Left ventricle myocardium inferior (tissue), 1 donor: ENCODE measurements at regions not wholly inside any gene's neighbourhood (a gene's known extent, or its start where the extent isn't known, plus 50 kb on each side); places are given as distances from the start of the nearest gene placed in this dataset.

Source experiments
- DNase-seq: peaks from one replicate; pipeline ENCODE4 v3.0.0-alpha.2; 2020
- H3K27ac ChIP-seq: fragments of 200-600 bp; replicated peaks from 2 replicates; pipeline ENCODE4 v1.8.0; 2021
- H3K27me3 ChIP-seq: fragments of 200-600 bp; 2 replicates; pipeline ENCODE4 v1.8.0; 2021; ENCODE audit warnings: low read depth
- H3K36me3 ChIP-seq: fragments of 200-600 bp; 2 replicates; pipeline ENCODE4 v1.8.0; 2021
- H3K4me1 ChIP-seq: fragments of 200-600 bp; 2 replicates; pipeline ENCODE4 v1.8.0; 2021
- H3K4me3 ChIP-seq: fragments of 200-600 bp; 2 replicates; pipeline ENCODE4 v1.8.0; 2021; ENCODE audit warnings: mild to moderate bottlenecking, moderate library complexity
- H3K9me3 ChIP-seq: fragments of 200-600 bp; replicated peaks from 2 replicates; pipeline ENCODE4 v1.8.0; 2021
- CTCF ChIP-seq: fragments of 200-600 bp; IDR thresholded peaks from 2 replicates; pipeline ENCODE4 v1.8.0; 2021; ENCODE audit warnings: antibody characterized with exemption, mild to moderate bottlenecking, borderline replicate concordance
- intact Hi-C: fragments of 100-400 bp; cut with micrococcal nuclease; formaldehyde crosslinking; loops from one replicate; pipeline ENCODE4 v1.11.0; 2022
- donor health status: DM: no; HTN: yes; CAD: no; lungs with severe emphysema.

- DNase-seq: no peak
- Histone ChIP-seq H3K4me1 (no peaks in the 10 kb centered on the region), H3K27me3 (no peaks in the 10 kb centered on the region), H3K9me3 (no peaks in the 10 kb centered on the region), H3K36me3 (no peaks in the 10 kb centered on the region), H3K4me3 (no peak overlapping the region), H3K27ac (no peak overlapping the region)
- intact Hi-C loops: no loop called here
- TF ChIP-seq CTCF: no peak
Observed at GRCh38 chr16:26267641-26268040, 575.9 kb downstream of the HS3ST4 start.

GRCh38 chr16:26269673-26270072, 577.9 kb downstream of the HS3ST4 start:
- no peak overlapping the region for H3K4me3 ChIP-seq
- H3K9me3 ChIP-seq: no peaks in the 10 kb centered on the region
- TF ChIP-seq CTCF: no peak
- intact Hi-C loops: no loop called here
- no peaks in the 10 kb centered on the region for H3K27me3 ChIP-seq
- no peak for DNase-seq
- no peaks in the 10 kb centered on the region for H3K36me3 ChIP-seq
- no peak overlapping the region for H3K27ac ChIP-seq
- no peaks in the 10 kb centered on the region for H3K4me1 ChIP-seq

- no peaks in the 10 kb centered on the region for H3K36me3 ChIP-seq
- DNase-seq: no peak
- H3K4me3 ChIP-seq: no peak overlapping the region
- no peak overlapping the region for H3K27ac ChIP-seq
- intact Hi-C loops: no loop called here
- no peaks in the 10 kb centered on the region for H3K27me3 ChIP-seq
- H3K9me3 ChIP-seq: peaks cover 23% of the 10 kb centered on the region
- TF ChIP-seq CTCF: no peak
- H3K4me1 ChIP-seq: no peaks in the 10 kb centered on the region
Observed at GRCh38 chr16:26273607-26274006, 581.8 kb downstream of the HS3ST4 start.

DNA sequence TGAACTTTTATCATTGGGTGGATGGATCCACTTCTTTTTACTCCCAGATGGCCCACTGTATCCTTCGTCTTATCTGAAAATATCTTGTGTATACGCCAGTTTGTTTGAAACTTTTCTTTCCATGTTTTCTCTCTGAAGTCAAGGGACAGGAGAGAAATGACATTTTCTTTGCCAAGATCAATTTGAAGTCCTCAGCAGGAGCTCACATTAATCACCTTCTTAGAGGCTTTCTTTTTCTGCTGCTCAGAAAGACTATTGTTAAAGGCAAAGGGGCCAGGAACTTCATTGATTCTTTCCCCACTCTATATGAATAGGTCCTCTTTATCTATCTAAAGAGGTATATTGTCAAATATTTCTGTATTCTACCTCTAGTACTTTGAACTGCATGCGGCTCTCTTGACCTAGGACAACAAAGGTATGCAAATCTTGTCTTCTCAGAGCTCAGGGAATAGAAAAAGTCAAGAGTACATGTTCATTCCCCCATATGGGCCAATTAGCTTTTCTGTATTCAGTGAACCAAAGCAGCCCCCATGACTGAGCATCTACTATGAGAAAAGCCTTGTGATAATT, 583.3 kb downstream of the HS3ST4 start:
- no peak for DNase-seq
- TF ChIP-seq CTCF: no peak
- H3K4me1 ChIP-seq: no peaks in the 10 kb centered on the region
- no peak overlapping the region for H3K27ac ChIP-seq
- H3K4me3 ChIP-seq: no peak overlapping the region
- intact Hi-C loops: no loop called here
- no peaks in the 10 kb centered on the region for H3K27me3 ChIP-seq
- no peaks in the 10 kb centered on the region for H3K36me3 ChIP-seq
- peaks cover 31% of the 10 kb centered on the region for H3K9me3 ChIP-seq

DNA sequence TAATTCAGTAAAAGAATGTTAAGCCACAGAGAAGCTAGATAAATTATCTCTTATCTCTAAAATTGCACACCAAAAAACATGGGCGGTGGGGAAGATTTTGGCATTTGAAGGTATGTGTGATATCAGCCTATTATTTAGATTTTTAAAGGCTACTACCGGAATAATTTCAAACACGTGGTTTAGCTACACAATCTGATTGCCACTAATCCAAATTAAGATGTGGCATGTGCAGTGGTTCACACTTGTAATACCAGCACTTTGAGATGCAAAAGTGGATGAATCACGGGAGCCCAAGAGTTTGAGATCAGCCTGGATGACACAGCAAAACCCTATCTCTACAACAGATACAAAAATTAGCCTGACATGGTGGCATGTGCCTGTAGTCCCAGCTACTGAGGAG, 584.5 kb downstream of the HS3ST4 start:
- Histone ChIP-seq H3K4me1 (no peaks in the 10 kb centered on the region), H3K9me3 (peaks cover 31% of the 10 kb centered on the region), H3K27ac (no peak overlapping the region), H3K4me3 (no peak overlapping the region), H3K27me3 (no peaks in the 10 kb centered on the region), H3K36me3 (no peaks in the 10 kb centered on the region)
- no peak for DNase-seq
- intact Hi-C loops: no loop called here
- no peak for TF ChIP-seq CTCF
